GM10248 (cell line): ENCODE measurements at regions not wholly inside any gene's neighbourhood (a gene's known extent, or its start where the extent isn't known, plus 50 kb on each side); places are given as distances from the start of the nearest gene placed in this dataset.

ENCODE experiments used
- CTCF ChIA-PET: fragments of 300-600 bp; sonication (Branson Sonifier 250); formaldehyde crosslinking; extraction: SDS; loops from one replicate; lab custom pipeline; 2021; ENCODE audit warnings: antibody characterized with exemption; lab: Yijun Ruan, JAX
- POLR2A ChIA-PET: fragments of 350-650 bp; sonication (Branson Sonifier 250); formaldehyde crosslinking; extraction: SDS; loops from one replicate; lab custom pipeline; 2020; ENCODE audit warnings: antibody characterized with exemption; lab: Yijun Ruan, JAX
- DNase-seq: peaks from one replicate; pipeline ENCODE4 v3.0.0; 2012; ENCODE audit errors: extremely low spot score
- TF ChIP-seq, protein P1 (sequence below): IDR thresholded peaks from 2 replicates; pipeline ENCODE4 v1.5.1; 2012; ENCODE audit warnings: mild to moderate bottlenecking, low read depth; ENCODE audit errors: extremely low read depth, missing control alignments, control extremely low read depth

DNA sequence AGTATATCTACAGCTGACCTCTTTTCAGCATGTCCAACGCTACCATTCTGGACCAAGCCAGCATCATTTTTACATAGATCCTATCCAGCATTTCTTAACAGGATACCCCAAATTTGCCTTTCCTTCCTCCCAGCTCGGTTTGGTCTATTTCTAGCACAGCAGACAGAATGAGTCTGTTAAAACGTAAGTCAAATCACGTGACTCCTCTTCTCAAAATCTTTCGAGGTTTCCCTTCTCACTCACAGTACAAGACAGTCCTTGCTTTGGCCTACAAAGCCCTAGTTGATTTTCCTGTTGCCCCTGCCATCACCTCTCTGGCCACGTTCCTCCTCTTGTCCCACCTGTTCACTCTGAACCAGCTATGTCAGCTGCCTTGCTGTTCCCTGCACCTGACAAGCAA lies 711.7 kb downstream of the SORCS3 start:
- ChIA-PET CTCF (no interaction called here), POLR2A (no interaction called here)
- TF ChIP-seq, protein P1, sequence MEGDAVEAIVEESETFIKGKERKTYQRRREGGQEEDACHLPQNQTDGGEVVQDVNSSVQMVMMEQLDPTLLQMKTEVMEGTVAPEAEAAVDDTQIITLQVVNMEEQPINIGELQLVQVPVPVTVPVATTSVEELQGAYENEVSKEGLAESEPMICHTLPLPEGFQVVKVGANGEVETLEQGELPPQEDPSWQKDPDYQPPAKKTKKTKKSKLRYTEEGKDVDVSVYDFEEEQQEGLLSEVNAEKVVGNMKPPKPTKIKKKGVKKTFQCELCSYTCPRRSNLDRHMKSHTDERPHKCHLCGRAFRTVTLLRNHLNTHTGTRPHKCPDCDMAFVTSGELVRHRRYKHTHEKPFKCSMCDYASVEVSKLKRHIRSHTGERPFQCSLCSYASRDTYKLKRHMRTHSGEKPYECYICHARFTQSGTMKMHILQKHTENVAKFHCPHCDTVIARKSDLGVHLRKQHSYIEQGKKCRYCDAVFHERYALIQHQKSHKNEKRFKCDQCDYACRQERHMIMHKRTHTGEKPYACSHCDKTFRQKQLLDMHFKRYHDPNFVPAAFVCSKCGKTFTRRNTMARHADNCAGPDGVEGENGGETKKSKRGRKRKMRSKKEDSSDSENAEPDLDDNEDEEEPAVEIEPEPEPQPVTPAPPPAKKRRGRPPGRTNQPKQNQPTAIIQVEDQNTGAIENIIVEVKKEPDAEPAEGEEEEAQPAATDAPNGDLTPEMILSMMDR: no peak
- no peak for DNase-seq

DNA sequence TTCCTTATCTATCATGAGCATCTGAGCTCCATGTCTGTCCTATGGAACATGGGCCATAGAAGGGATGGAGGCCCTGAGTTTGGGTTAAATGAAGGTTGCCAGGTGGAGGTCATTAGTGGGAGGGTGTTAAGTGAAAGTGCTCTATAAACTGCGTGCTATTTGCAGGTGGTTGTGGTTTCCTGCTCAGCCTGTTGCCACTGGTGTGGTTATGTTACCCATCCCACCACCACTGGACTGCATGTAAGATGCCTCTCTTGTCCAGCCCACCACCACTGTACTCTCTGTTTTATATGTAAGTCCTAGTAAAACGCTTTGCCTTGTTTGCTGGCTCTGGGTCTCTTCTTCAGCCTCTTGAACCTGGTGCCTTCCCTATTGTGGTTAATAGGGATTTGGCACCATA lies 711.2 kb downstream of the SORCS3 start:
- no peak for DNase-seq
- TF ChIP-seq, protein P1: no peak
- CTCF ChIA-PET: no interaction called here
- POLR2A ChIA-PET: no interaction called here

DNA sequence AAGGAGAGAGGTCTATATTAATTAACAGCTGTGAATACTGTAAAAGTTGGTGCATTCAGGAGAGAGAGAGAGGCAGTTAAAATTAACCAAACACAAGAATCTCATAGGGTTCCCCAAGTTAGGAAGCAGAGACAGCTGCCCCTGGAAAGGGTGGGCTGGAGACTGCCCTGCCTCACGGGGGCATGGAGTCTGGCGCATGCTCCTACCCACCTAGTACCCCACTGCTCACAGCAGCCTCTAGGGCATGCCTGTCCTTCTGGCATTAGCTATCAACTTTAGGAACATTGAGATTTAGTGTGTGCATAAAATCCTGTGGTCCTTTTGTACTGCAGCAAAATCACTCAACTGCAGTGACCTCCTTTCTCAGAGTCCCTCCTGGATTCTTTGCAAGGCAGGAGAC lies 710.1 kb downstream of the SORCS3 start:
- ChIA-PET CTCF (no interaction called here), POLR2A (no interaction called here)
- TF ChIP-seq, protein P1: no peak
- no peak for DNase-seq

DNA sequence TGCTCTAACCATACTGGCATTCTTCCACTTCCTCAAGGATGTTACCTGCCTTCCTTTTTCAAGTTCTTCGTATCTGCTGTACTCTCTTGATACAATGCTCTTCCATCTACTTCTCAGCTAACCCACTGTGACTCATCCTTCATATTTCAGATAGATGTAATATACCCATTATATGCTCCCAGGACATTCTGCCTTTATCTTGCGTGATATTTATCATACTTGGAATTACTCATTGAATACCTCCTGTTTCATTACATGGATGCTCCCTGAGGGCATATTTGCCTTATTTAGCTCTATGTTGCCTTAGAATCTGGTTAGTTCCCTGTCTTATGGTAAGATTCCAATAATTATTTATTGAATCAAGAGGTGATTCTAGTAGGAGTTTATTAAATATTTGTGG lies 706.4 kb downstream of the SORCS3 start:
- POLR2A ChIA-PET: no interaction called here
- TF ChIP-seq, protein P1: no peak
- CTCF ChIA-PET: no interaction called here
- DNase-seq: no peak

DNA sequence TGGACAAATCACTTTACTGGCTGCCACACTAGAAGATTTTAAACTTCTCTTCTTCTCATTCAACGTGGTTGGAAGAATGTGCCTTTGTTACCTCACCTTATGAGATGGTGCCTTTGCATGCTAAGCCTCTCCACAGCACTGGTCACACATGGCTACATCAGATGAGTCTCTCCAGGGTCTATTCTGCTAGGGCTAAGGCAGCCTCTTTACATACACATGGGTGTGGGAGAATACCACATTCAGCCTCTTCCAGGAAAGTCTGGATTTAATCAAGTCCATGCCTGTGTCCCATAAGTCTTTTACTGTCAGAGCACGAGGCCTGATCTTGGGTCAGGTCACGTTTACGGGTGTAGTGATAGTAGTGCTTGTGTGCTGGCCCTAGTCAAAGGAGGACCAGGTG lies 701.5 kb downstream of the SORCS3 start:
- TF ChIP-seq, protein P1: no peak

DNA sequence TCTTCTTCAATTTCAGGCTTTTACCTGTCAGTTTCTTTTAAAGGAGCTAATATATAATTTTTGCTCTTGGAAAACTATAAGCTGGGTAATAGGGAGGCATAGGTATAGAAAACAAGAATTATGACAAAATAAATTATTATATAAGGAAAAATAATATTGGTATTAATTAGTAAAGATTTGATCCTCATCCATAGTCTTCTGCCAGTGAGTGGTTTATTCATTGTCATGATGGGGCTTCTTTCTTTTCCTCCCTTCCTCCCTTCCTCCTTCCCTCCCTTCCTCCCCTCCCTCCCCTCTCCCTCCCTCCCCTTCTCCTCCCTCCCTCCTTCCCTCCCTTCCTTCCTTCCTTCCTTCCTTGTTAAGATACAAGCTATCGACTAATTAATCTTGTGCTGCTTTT lies 698.6 kb downstream of the SORCS3 start:
- POLR2A ChIA-PET: no interaction called here
- CTCF ChIA-PET: no interaction called here
- TF ChIP-seq, protein P1: no peak
- DNase-seq: no peak

More for the DNA sequence above, 701.5 kb downstream of the SORCS3 start:
- CTCF ChIA-PET: no interaction called here
- POLR2A ChIA-PET: no interaction called here
- no peak for DNase-seq
